ENCODE measurements at regions not wholly inside any gene's neighbourhood (a gene's known extent, or its start where the extent isn't known, plus 50 kb on each side); places are given as distances from the start of the nearest gene placed in this dataset.
A peak's percentile ranks its signal among the peaks of the same experiment; 100 is the strongest.
"Not testable (repeated sequence)": the region's sequence is repeated elsewhere in the genome, so short reads cannot be mapped to it uniquely, and the experiment has no call there.

- no peak for DNase-seq
These were observed 604.3 kb downstream of the IPMK start for GRCh38 chr10:57663401-57663800.

- no peak for DNase-seq
These were observed 606.5 kb downstream of the IPMK start for GRCh38 chr10:57661206-57661605.

- peak in 1 of 2 experiments; percentile 36 for DNase-seq
These were observed 610.4 kb downstream of the IPMK start for GRCh38 chr10:57657164-57657765.

GRCh38 chr10:57654856-57655255, 612.8 kb downstream of the IPMK start:
- no peak for DNase-seq

- DNase-seq = not testable (repeated sequence)
These were observed 622.6 kb downstream of the IPMK start for GRCh38 chr10:57645108-57645507.

GRCh38 chr10:57638411-57638810, 629.3 kb downstream of the IPMK start:
- DNase-seq = no peak

DNA sequence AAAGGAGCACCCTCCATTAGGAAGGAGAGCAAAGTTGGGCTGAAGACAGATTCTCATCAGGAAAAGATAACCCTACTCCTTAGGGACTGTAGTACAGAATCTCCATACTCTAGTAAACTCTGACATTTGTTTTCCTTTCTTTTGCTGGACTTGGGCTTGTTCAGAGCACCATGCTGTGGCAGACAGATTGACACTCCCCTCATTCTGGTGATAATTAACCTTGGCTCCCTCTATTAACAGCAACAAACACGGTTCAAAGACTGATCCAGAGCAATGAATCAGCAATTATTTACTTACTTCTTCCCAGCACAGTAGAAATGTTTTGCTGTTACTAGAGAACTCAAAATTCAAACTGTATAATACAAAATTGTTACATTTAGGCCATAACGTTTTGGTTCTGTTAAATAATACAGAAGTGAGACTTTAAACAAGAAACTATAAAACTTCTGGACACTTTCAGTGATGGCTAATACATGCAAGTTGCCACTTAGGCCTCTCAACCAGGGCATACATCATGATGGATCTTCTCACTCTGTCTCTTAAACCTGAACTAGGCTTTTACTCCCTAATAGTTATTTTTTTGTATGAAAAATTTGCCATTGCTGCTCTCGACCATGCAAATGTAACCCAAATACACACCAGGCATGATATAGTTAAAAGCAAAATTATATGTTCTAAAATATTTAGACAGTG, 639.0 kb downstream of the IPMK start:
- DNase-seq = peak in 1 of 2 experiments; percentile 2

GRCh38 chr10:57627642-57628178, 640.0 kb downstream of the IPMK start:
- no peak for DNase-seq

GRCh38 chr10:57624856-57625592, 642.7 kb downstream of the IPMK start:
- no peak for DNase-seq

DNA sequence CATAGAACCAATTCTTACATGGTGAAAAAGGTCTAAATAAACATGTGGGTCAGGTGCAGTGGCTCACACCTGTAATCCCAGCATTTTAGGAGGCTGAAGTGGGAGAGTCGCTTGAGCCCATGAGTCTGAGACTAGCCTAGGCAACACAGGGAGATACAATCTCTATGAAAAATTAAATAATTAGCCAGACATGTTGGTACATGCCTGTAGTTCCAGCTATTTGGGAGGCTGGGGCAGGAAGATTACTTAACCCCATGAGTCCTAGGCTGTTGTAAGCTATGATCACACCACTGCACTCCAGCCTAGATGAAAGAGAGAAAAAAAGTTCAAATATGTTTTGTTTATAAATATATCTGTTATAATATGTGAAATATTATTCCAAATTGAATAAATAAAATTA, 643.6 kb downstream of the IPMK start:
- DNase-seq = no peak

DNA sequence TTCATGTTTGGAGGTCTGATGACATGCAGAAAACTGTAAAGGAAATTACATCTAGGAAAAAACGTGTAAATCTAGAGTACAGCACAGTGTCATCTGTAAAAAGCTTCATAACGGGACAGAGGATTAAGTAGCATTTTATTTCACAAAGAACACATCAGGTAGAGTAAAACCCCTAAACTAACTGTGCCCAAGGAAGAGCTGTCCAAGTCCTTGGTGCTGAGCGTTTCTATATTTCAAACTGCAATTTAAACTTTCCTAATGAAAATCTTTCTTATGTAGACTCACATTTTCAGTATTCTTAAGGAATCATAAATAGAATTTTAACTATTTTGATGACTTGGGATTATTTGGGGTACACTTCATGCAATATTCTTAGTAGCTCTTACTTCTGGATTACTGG, 646.2 kb downstream of the IPMK start:
- no peak for DNase-seq

- DNase-seq = no peak
These were observed 661.7 kb downstream of the IPMK start for GRCh38 chr10:57605948-57606485.

- no peak for DNase-seq
These were observed 668.3 kb downstream of the IPMK start for GRCh38 chr10:57599440-57599839.

GRCh38 chr10:57593983-57594573, 673.6 kb downstream of the IPMK start:
- DNase-seq = no peak

- peak in 1 of 2 experiments; percentile 35 for DNase-seq
These were observed 687.8 kb downstream of the IPMK start for GRCh38 chr10:57579926-57580325.

GRCh38 chr10:57562211-57562610, 705.5 kb downstream of the IPMK start:
- no peak for DNase-seq

- not testable (repeated sequence) for DNase-seq
These were observed 715.9 kb downstream of the IPMK start for GRCh38 chr10:57551774-57552173.

- DNase-seq = no peak
These were observed 732.4 kb downstream of the IPMK start for GRCh38 chr10:57535306-57535705.

- DNase-seq = no peak
These were observed 754.1 kb downstream of the IPMK start for GRCh38 chr10:57513637-57514036.

GRCh38 chr10:57507788-57508187, 759.9 kb downstream of the IPMK start:
- DNase-seq = no peak

DNA sequence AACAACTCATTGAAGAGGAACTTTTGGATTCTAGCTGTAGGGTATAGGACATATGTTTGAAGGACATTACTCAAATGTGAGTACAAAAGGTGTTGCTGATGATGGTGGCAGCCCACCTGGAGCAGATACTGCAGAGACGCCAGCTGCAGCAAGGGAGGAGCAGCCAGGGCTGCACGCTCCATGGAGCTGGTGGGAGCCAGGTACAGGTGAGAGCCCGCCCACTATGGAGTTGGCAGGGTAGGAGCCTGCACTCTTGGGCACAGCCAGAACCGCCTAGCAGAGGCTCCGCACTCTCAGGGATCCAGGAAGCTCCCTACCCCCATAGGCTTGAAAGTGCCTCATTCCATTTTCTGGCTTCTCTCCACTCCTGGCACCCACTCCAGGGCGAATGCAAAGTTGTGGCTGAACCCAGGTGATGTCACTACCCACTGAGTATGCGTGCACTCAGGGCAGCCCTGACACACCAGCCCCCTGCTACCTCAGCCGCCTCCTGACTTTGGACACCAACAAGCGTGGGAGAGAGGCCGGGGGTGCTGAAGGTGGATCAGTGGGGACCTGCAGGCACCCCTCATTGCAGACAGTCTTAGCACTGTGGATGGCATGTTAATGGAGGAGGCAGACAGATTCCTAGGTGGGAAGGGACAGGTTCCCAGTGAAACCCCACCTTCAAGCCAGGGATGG, 761.1 kb downstream of the IPMK start:
- no peak for DNase-seq

DNA sequence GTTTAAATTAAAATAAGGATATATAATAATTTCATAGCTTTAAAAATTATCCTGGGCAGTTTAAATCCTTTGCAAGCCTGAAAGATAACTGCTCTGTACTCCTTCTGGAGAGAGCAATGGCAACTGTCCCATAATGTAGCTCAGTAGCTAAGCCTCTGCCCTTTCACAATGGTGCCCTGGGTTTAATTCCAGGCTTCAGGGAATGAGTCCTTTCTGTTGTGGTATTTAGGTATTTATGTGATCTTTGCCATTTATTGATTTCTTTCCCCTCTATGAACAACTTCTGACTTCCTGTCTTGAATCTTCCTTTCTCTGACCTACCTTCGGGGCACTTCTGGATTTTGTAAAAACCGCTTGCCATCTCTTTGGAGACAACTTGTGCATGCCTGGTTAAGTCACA, 773.2 kb downstream of the IPMK start:
- no peak for DNase-seq

DNA sequence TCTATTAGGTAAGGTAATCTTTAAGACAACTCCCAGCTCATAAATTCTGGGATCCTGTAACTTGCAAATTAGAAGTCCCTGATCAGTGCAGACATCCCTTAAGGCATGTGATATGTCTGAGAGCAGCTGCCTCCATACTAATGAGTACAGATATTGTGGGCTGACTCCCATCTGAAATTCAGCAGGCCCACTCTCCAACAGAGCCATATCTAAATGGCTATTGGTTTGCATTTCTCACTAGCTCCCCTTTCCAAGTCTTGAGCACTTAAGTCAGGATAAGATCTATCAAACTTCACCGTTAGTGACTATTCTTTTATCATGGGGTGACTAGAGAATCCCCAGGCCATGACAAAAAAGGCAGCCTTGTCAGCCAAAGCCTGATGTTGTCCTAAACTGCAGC, 785.4 kb downstream of the IPMK start:
- no peak for DNase-seq

All from NCI-H446 (cell line).